Islet precursor cell (in vitro differentiated cells): ENCODE measurements at regions not wholly inside any gene's neighbourhood (a gene's known extent, or its start where the extent isn't known, plus 50 kb on each side); places are given as distances from the start of the nearest gene placed in this dataset.
A peak's percentile ranks its signal among the peaks of the same experiment; 100 is the strongest.
"Not testable (repeated sequence)": the region's sequence is repeated elsewhere in the genome, so short reads cannot be mapped to it uniquely, and the experiment has no call there.

Experiments
- DNase-seq: peaks from one replicate; pipeline ENCODE4 v3.0.0-alpha.2; 2018

- no peak for DNase-seq
Observed at GRCh38 chr2:186980787-186981550, 132.0 kb upstream of the ZSWIM2 start.

- no peak for DNase-seq
Observed at GRCh38 chr2:186980117-186980442, 131.1 kb upstream of the ZSWIM2 start.

- no peak for DNase-seq
Observed at GRCh38 chr2:186979439-186980116, 130.6 kb upstream of the ZSWIM2 start.

GRCh38 chr2:186977433-186978045 is 128.6 kb upstream of the ZSWIM2 start:
- DNase-seq, result no peak

GRCh38 chr2:186976329-186976728 is 127.4 kb upstream of the ZSWIM2 start:
- no peak for DNase-seq

- no peak for DNase-seq
Observed at GRCh38 chr2:186972281-186972970, 123.5 kb upstream of the ZSWIM2 start.

- DNase-seq, result no peak
Observed at GRCh38 chr2:186968277-186968676, 119.3 kb upstream of the ZSWIM2 start.

- DNase-seq, result no peak
Observed at GRCh38 chr2:186966015-186966414, 117.0 kb upstream of the ZSWIM2 start.

- DNase-seq, result peak; percentile 42
Observed at GRCh38 chr2:186962085-186962747, 113.2 kb upstream of the ZSWIM2 start.

GRCh38 chr2:186960241-186960640 is 111.3 kb upstream of the ZSWIM2 start:
- DNase-seq, result not testable (repeated sequence)

- DNase-seq, result peak; percentile 17
Observed at GRCh38 chr2:186959486-186959885, 110.5 kb upstream of the ZSWIM2 start.

GRCh38 chr2:186950694-186951093 is 101.7 kb upstream of the ZSWIM2 start:
- peak; percentile 62 for DNase-seq

GRCh38 chr2:186949726-186950256 is 100.8 kb upstream of the ZSWIM2 start:
- no peak for DNase-seq

GRCh38 chr2:186947516-186947915 is 98.5 kb upstream of the ZSWIM2 start:
- no peak for DNase-seq

- no peak for DNase-seq
Observed at GRCh38 chr2:186946896-186947467, 98.0 kb upstream of the ZSWIM2 start.

- no peak for DNase-seq
Observed at GRCh38 chr2:186941853-186942252, 92.9 kb upstream of the ZSWIM2 start.

GRCh38 chr2:186940463-186940862 is 91.5 kb upstream of the ZSWIM2 start:
- no peak for DNase-seq

GRCh38 chr2:186934420-186934819 is 85.5 kb upstream of the ZSWIM2 start:
- no peak for DNase-seq

- DNase-seq, result no peak
Observed at GRCh38 chr2:186927867-186928191, 78.9 kb upstream of the ZSWIM2 start.

GRCh38 chr2:186927185-186927866 is 78.4 kb upstream of the ZSWIM2 start:
- DNase-seq, result no peak

- no peak for DNase-seq
Observed at GRCh38 chr2:186925514-186925913, 76.5 kb upstream of the ZSWIM2 start.

GRCh38 chr2:186922316-186922715 is 73.3 kb upstream of the ZSWIM2 start:
- DNase-seq, result not testable (repeated sequence)
